IPS DF 6.9 (cell line): ENCODE measurements at regions not wholly inside any gene's neighbourhood (a gene's known extent, or its start where the extent isn't known, plus 50 kb on each side); places are given as distances from the start of the nearest gene placed in this dataset.

Experiments used
- DNase-seq: peaks from one replicate; pipeline ENCODE4 v3.0.0-alpha.2; 2013; ENCODE audit warnings: low read depth, low spot score
- H3K27ac ChIP-seq: one replicate; pipeline ENCODE4 v1.5.1; 2013; ENCODE audit warnings: low read length, control low read depth
- H3K27me3 ChIP-seq: 2 replicates; pipeline ENCODE4 v1.6.1; 2013; ENCODE audit warnings: mild to moderate bottlenecking, low read length; ENCODE audit not compliant: control insufficient read depth, insufficient read depth
- H3K36me3 ChIP-seq: 2 replicates; pipeline ENCODE4 v1.6.1; 2013; ENCODE audit warnings: low read length; ENCODE audit not compliant: control insufficient read depth, insufficient read depth
- H3K4me1 ChIP-seq: 2 replicates; pipeline ENCODE4 v1.6.1; 2013; ENCODE audit warnings: low read length; ENCODE audit not compliant: control insufficient read depth, insufficient read depth
- H3K4me3 ChIP-seq: 2 replicates; pipeline ENCODE4 v1.5.1; 2013; ENCODE audit warnings: mild to moderate bottlenecking, low read length
- H3K9me3 ChIP-seq: 2 replicates; pipeline ENCODE4 v1.6.1; 2013; ENCODE audit warnings: low read length, inconsistent platforms; ENCODE audit not compliant: control insufficient read depth, insufficient read depth
- WGBS: extraction: QIAGEN DNeasy Blood & Tissue Kit; methylation state at CpG from one replicate; pipeline ENCODE4 v1.1.7; 2013; ENCODE audit warnings: mixed read lengths, missing lambda C conversion rate; ENCODE audit not compliant: insufficient read length, insufficient coverage; 5-methylcytosine and 5-hydroxymethylcytosine counted together

DNA sequence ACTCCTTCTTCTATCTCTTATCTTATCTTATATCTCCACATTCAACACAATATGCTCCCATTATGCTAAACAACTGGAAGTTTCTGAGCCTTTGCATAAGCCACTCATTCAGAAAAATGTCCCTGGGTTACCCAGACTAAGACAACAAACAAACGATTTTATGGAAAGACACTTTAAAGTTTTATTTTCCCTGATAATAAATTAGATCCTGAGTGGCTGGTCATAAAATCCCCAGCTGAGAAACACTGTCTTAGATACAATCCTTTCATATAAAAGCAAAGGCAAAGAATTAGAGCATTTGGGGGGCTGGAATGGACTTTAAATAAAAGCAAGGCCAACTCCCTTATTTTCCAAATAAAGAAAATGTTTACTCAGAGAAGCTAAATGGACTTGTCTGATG lies 322.3 kb downstream of the GBE1 start:
- Histone ChIP-seq H3K4me1 (no peaks in the 10 kb centered on the region), H3K27ac (no peak overlapping the region), H3K27me3 (no peaks in the 10 kb centered on the region), H3K36me3 (no peaks in the 10 kb centered on the region), H3K4me3 (no peak overlapping the region), H3K9me3 (no peaks in the 10 kb centered on the region)
- no peak for DNase-seq
- no CpG with 5 or more reads among the region's 1 CpG for WGBS

DNA sequence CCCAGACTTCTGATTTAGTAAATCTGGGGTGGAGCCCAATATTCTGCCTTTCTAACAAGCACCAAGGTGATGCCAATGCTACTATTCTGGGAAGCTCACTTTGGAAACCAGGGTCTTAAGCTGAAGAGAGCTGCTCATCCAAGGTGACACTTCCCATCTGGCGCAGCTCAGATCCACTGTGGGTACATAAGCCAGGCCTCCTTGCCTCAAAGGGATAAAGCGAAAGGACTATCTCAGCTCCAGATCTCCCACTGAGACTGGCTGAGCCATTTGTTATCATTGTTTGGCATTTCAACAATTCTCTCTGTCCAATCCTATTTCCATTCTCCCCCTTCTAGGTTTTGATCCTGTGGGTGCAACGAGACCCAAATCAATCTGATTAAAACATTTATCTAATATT lies 323.8 kb downstream of the GBE1 start:
- Histone ChIP-seq H3K36me3 (no peaks in the 10 kb centered on the region), H3K27me3 (no peaks in the 10 kb centered on the region), H3K27ac (no peak overlapping the region), H3K4me3 (no peak overlapping the region), H3K4me1 (no peaks in the 10 kb centered on the region), H3K9me3 (no peaks in the 10 kb centered on the region)
- DNase-seq = no peak
- no CpG with 5 or more reads among the region's 3 CpGs for WGBS

DNA sequence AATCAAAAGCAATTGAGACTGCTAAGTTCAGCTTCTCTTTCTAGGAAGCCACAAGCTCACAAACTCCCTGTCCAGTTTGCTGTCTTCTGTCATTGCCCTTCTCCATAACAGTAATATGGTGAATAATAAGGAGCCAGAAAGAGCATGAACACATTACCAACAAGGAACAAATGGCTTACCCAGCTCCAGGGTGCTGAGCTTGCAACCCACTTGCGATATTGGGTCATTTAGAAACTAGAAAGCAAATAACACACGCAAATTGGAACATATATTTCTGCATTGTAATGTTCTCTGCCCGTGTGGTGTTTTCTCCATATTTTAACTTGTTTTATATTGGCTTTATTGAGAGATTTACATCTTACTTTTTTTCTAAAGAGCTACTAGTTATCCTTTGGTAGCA lies 325.3 kb downstream of the GBE1 start:
- no peaks in the 10 kb centered on the region for H3K4me1 ChIP-seq
- WGBS = no CpG with 5 or more reads among the region's 3 CpGs
- no peaks in the 10 kb centered on the region for H3K27me3 ChIP-seq
- H3K27ac ChIP-seq = no peak overlapping the region
- H3K36me3 ChIP-seq = no peaks in the 10 kb centered on the region
- no peak overlapping the region for H3K4me3 ChIP-seq
- no peaks in the 10 kb centered on the region for H3K9me3 ChIP-seq
- DNase-seq = no peak

DNA sequence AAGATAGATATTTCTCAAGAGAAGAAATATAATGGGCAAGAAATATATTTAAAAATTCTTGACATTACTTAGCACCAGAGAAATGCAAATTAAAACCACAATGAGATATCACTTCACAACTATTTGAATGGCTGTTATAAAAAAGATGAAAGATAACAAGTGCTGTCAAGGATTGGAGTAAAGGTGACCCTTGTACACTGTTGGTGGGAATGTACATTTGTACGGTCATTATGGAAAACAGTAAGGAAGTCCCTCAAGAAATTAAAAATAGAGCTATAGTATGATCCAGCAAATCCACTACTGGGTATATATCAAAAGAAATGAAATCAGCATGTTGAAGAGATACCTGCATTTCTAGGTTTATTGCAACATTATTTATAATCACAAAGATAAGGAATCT lies 326.4 kb downstream of the GBE1 start:
- no peak overlapping the region for H3K27ac ChIP-seq
- H3K27me3 ChIP-seq = no peaks in the 10 kb centered on the region
- no peak overlapping the region for H3K4me3 ChIP-seq
- H3K9me3 ChIP-seq = no peaks in the 10 kb centered on the region
- H3K36me3 ChIP-seq = no peaks in the 10 kb centered on the region
- no peak for DNase-seq
- WGBS = no CpG with 5 or more reads among the region's 1 CpG
- no peaks in the 10 kb centered on the region for H3K4me1 ChIP-seq

DNA sequence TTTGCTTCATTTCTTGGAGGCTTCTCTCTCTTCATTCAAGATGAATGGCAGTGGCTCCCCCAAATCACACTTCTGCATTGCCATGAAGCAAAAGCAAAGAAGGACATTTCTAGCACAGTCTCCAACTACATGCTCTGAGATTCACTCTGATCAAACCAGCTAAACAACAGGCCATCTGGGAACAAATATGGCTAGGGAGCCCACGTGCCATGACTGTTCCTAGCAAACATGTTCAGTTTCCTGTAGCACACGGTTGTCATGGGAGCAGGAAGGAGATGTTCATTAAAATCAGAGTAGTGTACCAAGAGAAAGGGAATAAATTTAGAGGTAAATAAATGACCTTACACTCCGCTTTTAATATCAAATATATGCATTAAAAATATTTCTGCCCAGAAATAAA lies 327.3 kb downstream of the GBE1 start:
- no CpG with 5 or more reads among the region's 3 CpGs for WGBS
- Histone ChIP-seq H3K27ac (no peak overlapping the region), H3K27me3 (no peaks in the 10 kb centered on the region), H3K4me3 (no peak overlapping the region), H3K36me3 (no peaks in the 10 kb centered on the region), H3K4me1 (no peaks in the 10 kb centered on the region), H3K9me3 (no peaks in the 10 kb centered on the region)
- DNase-seq = no peak

DNA sequence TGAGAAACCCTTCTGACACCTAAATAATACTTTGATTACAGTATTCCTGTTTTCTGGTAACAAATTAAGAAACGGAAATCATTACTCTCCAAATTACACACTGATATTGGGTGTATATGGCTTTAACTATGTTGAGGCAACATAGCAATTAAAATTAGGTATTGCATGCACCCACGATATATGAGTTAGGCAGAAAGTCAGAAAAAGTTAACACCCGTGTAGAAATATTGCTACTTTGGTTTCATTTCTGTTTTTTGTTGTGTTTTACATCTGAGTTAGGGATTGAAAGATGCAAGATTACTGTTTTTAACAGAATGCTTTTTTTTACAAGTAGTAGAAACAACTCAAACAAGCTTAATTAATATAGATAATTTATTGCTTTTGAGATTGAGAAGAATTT lies 327.8 kb downstream of the GBE1 start:
- Histone ChIP-seq H3K36me3 (no peaks in the 10 kb centered on the region), H3K9me3 (no peaks in the 10 kb centered on the region), H3K4me1 (no peaks in the 10 kb centered on the region), H3K4me3 (no peak overlapping the region), H3K27ac (no peak overlapping the region), H3K27me3 (no peaks in the 10 kb centered on the region)
- WGBS = no CpG with 5 or more reads among the region's 3 CpGs
- no peak for DNase-seq

DNA sequence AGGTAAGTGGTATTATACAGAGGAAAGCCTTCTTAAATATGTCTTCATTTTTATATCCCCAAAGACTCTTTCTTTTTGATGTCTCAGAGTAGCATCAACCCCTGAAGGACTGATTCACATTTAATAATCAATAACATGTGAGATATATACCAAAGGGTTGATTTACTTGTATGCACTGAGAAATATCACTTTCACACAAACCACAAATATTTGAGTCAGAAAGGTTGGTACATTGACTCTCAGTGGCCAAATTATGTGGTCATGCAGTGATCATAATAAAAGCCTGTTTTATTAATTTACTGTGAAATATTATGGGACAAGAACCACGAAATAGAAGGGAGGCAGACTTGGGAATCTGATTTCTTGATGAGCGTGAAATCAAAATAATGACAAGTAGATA lies 329.0 kb downstream of the GBE1 start:
- no peaks in the 10 kb centered on the region for H3K36me3 ChIP-seq
- H3K9me3 ChIP-seq = no peaks in the 10 kb centered on the region
- H3K4me1 ChIP-seq = 0 out of 2 replicates have a peak, but pooled peaks cover 1% of the 10 kb centered on the region
- no peak overlapping the region for H3K4me3 ChIP-seq
- no CpG with 5 or more reads among the region's 2 CpGs for WGBS
- H3K27ac ChIP-seq = no peak overlapping the region
- H3K27me3 ChIP-seq = no peaks in the 10 kb centered on the region
- no peak for DNase-seq

DNA sequence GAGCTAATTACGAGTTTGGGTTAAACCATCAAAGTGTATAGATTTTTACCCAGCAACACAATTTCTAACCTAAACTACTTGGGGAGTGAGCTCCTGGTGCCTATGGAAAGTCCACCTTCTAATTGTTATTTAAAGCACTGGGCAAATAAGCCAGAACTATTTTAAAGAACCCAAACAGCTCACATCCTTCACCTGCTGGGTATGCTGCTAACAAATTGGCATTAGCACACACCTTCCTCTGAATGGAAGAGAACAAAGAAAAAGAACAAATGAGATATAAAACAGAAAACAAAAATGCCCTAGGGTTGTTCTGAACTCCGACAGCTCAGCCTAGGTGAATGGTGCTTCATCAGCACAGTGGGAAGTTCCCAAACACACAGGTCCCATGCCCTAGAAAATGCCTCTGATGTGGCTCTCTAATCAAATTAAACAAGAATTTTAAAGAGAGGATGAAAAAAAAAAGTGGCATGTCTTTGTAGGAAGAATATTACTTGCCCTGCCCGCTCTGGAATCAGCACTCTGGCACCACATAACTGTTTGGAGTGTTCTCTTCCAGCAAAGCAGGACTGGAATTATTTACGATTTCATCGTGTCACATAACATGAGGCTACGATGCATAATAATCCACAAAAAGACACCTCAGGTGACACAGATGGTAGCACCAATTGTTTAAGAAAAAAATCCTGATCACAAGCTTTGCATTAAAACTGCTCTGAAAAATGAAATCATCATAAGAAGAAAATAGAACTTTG lies 334.4 kb downstream of the GBE1 start:
- Histone ChIP-seq H3K36me3 (no peaks in the 10 kb centered on the region), H3K4me3 (no peak overlapping the region), H3K27ac (peak overlapping the region; percentile 22), H3K27me3 (no peaks in the 10 kb centered on the region), H3K9me3 (no peaks in the 10 kb centered on the region), H3K4me1 (0 out of 2 replicates have a peak, but pooled peaks cover 1% of the 10 kb centered on the region)
- no CpG with 5 or more reads among the region's 6 CpGs for WGBS
- DNase-seq = no peak

DNA sequence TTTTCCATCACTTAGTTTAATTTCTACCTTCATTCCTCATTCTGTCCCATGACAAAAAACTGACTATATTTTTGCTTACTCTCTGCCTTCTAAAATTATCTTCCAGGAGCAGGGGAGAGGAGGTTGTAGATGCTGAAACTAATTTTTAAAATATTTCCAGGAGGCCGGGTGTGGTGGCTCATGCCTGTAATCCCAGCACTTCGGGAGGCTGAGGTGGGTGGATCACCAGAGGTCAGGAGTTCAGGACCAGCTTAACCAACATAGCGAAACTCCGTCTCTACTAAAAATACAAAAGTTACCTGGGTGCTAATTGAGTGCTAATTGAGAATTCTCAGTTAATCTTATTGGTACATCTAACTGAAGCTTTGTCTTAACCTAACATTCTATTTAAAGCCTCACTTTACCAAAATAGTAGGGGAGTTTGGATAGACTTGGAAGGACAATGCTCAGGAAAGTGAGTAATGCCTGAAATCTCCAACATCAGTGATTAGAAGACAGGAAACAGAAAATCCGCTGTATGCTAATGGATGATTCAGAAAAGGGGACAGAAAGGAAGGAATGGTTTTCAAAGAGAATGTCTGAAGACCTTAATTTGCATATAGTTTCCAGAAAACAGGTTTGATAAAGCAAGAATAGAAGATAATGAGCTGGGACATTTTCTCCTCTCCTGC lies 336.1 kb downstream of the GBE1 start:
- Histone ChIP-seq H3K4me3 (no peak overlapping the region), H3K4me1 (0 out of 2 replicates have a peak, but pooled peaks cover 1% of the 10 kb centered on the region), H3K9me3 (no peaks in the 10 kb centered on the region), H3K36me3 (no peaks in the 10 kb centered on the region), H3K27me3 (no peaks in the 10 kb centered on the region), H3K27ac (no peak overlapping the region)
- no peak for DNase-seq
- no CpG with 5 or more reads among the region's 5 CpGs for WGBS

DNA sequence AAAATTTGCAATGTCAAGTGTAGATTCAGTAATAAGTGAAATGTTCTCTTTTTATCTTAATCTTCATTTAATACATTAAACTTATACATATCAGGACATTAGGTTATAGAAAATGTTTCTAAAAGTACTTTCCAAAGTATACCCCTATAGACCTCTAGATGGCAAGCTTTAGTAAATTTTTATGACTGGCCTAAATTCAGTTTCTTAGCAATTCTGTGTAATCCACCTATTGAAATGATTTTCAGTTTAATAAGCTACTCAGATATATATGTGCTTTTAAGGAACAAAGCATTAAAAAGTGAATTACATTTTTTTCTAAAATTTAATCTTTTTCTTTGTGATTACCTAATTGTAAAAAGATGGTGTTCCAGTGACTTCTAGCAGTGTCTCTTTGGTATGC lies 342.2 kb downstream of the GBE1 start:
- Histone ChIP-seq H3K27me3 (no peaks in the 10 kb centered on the region), H3K9me3 (no peaks in the 10 kb centered on the region), H3K4me1 (no peaks in the 10 kb centered on the region), H3K4me3 (no peak overlapping the region), H3K27ac (no peak overlapping the region), H3K36me3 (no peaks in the 10 kb centered on the region)
- DNase-seq = no peak

DNA sequence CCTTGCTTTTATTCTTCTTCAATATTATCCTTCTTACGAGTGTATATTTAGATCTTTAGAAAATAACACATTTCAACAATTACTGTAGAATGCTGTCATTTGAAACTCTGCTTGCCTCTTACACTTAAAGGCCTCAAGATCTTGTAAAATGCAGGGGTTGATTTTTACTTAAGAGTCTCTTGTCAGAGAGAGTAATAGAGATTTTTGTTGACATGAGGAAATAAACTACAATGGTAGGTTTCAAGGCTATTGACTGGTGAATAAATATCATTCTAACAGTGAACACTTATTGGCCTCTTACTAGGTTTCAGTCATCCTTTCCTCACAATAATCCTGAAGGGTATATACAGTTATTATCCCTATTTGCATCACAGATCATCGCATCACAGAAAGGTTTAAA lies 344.6 kb downstream of the GBE1 start:
- H3K36me3 ChIP-seq = no peaks in the 10 kb centered on the region
- WGBS = no CpG with 5 or more reads among the region's 2 CpGs
- H3K4me1 ChIP-seq = no peaks in the 10 kb centered on the region
- H3K9me3 ChIP-seq = no peaks in the 10 kb centered on the region
- no peak overlapping the region for H3K27ac ChIP-seq
- H3K27me3 ChIP-seq = no peaks in the 10 kb centered on the region
- H3K4me3 ChIP-seq = no peak overlapping the region
- DNase-seq = no peak
